Vagina (tissue), 2 donors: ENCODE measurements at regions not wholly inside any gene's neighbourhood (a gene's known extent, or its start where the extent isn't known, plus 50 kb on each side); places are given as distances from the start of the nearest gene placed in this dataset.

Source experiments
- CTCF ChIP-seq, 3 experiments: fragments of 450-650 bp in 2 of 3; fragments of 200-600 bp in 1 of 3; sonication (generic) in 1 of 3; IDR thresholded peaks; one replicate each; pipeline ENCODE4 v1.5.1; 2017 to 2019; ENCODE audit warnings: antibody characterized with exemption in 3 of 3, mild to moderate bottlenecking in 2 of 3, moderate library complexity in 2 of 3
- POLR2A ChIP-seq, 2 donors: fragments of 450-650 bp; IDR thresholded peaks; one replicate each; pipeline ENCODE4 v1.6.1; 2017; ENCODE audit warnings: antibody characterized with exemption in 2 of 2, mild to moderate bottlenecking in 2 of 2, moderate library complexity in 2 of 2
- POLR2AphosphoS5 ChIP-seq, 2 donors: sonication (generic); formaldehyde crosslinking; IDR thresholded peaks; one replicate each; pipeline ENCODE4 v1.9.0; 2017; ENCODE audit warnings: antibody characterized with exemption in 2 of 2, mild to moderate bottlenecking in 2 of 2, low read depth in 1 of 2; ENCODE audit not compliant: insufficient read depth in 1 of 2

DNA sequence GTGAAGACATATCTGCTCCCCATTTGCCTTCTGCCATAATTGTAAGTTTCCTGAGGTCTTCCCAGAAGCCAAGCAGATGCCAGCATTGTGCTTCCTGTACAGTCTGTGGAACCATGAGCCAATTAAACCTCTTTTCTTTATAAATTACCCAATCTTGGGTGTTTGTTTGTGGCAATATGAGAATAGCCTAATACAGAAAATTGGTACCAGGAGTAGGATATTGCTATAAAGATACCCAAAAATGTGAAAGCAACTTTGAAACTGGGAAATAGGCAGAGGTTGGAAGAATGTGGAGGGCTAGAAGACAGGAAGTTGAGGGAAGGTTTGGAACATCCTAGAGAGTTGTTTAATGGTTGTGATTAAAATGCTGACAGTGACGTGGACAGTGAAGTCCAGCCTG, 90.8 kb downstream of the HHIPL2 start:
- TF ChIP-seq POLR2A (IDR thresholded peaks at IDR 0.05) (no peak), CTCF (IDR thresholded peaks at IDR 0.05) (no peak), POLR2AphosphoS5 (IDR thresholded peaks at IDR 0.05; ENCODE audit: insufficient read depth in 1 of 2, low read depth in 1 of 2) (no peak)
